HepG2 (cell line): ENCODE measurements at regions not wholly inside any gene's neighbourhood (a gene's known extent, or its start where the extent isn't known, plus 50 kb on each side); places are given as distances from the start of the nearest gene placed in this dataset.

Experiments
- CTCF ChIP-seq: sonication (generic); formaldehyde crosslinking; IDR thresholded peaks from 2 replicates; pipeline ENCODE4 v1.5.0; 2020; ENCODE audit warnings: mild to moderate bottlenecking, missing genetic modification reagents, moderate library complexity
- ELF1 ChIP-seq: sonication (generic); formaldehyde crosslinking; IDR thresholded peaks from 2 replicates; pipeline ENCODE4 v1.4.0; 2020; ENCODE audit warnings: missing genetic modification reagents
- HNF4A ChIP-seq: sonication (generic); formaldehyde crosslinking; IDR thresholded peaks from 2 replicates; pipeline ENCODE4 v1.4.0; 2020; ENCODE audit warnings: missing genetic modification reagents
- NFATC3 ChIP-seq: sonication (generic); formaldehyde crosslinking; IDR thresholded peaks from 2 replicates; pipeline ENCODE4 v1.5.1; 2020; ENCODE audit warnings: mild to moderate bottlenecking, missing genetic modification reagents
- STAT6 ChIP-seq: sonication (generic); formaldehyde crosslinking; IDR thresholded peaks from 2 replicates; pipeline ENCODE4 v1.4.0; 2020; ENCODE audit warnings: missing genetic modification reagents, mild to moderate bottlenecking, borderline replicate concordance
- YY1 ChIP-seq: IDR thresholded peaks from 2 replicates; pipeline ENCODE4 v1.6.1; 2011; ENCODE audit warnings: low read length, low read depth, moderate library complexity, mild to moderate bottlenecking; ENCODE audit not compliant: insufficient read depth, insufficient replicate concordance
- ZNF263 ChIP-seq: sonication (generic); formaldehyde crosslinking; IDR thresholded peaks from 2 replicates; pipeline ENCODE4 v1.4.0; 2020; ENCODE audit warnings: missing genetic modification reagents
- ZNF691 ChIP-seq: sonication (generic); formaldehyde crosslinking; IDR thresholded peaks from 2 replicates; pipeline ENCODE4 v1.4.0; 2020; ENCODE audit warnings: missing genetic modification reagents, low read depth, mild to moderate bottlenecking, borderline replicate concordance

- TF ChIP-seq NFATC3 (CRISPR knock-in tag) (no peak), ZNF263 (no peak), ELF1 (no peak), YY1 (no peak), ZNF691 (CRISPR knock-in tag) (no peak), HNF4A (CRISPR knock-in tag) (no peak), CTCF (CRISPR knock-in tag) (peak; percentile 25; the same call in 1 of the 2 replicates), STAT6 (CRISPR knock-in tag) (no peak)
Observed at GRCh38 chr2:182611009-182611408, 105.0 kb upstream of the DNAJC10 start.
